ENCODE measurements at regions not wholly inside any gene's neighbourhood (a gene's known extent, or its start where the extent isn't known, plus 50 kb on each side); places are given as distances from the start of the nearest gene placed in this dataset.
A peak's percentile ranks its signal among the peaks of the same experiment; 100 is the strongest.

- no peaks in the 10 kb centered on the region for H3K23me2 ChIP-seq (ENCODE audit: insufficient read length, low read depth, low read length, poor library complexity, severe bottlenecking)
- H3T11ph ChIP-seq (ENCODE audit: low read length): no peak overlapping the region
- H2AFZ ChIP-seq (ENCODE audit: low read length): no peak overlapping the region
- no peak overlapping the region for H2BK12ac ChIP-seq (ENCODE audit: insufficient read length, low read depth, low read length)
- no peak overlapping the region for H3K27ac ChIP-seq (ENCODE audit: insufficient read length, low read depth, low read length)
- H2BK5ac ChIP-seq (ENCODE audit: insufficient read length, low read length): no peak overlapping the region
- Mint-ChIP-seq H3K9me3 (no peaks in the 10 kb centered on the region), H3K27ac (peak overlapping the region in 2 of 3 experiments; percentile 62 to 90; a peak in 3 of 7 replicates), H3K36me3 (ENCODE audit: insufficient read depth in 1 of 3, low read depth in 3 of 3) (peaks cover 0 to 1% (median 0%) of the 10 kb centered on the region in 3 experiments; a peak in 1 of 7 replicates), H3K27me3 (ENCODE audit: low read depth) (no peaks in the 10 kb centered on the region), H3K4me3 (no peak overlapping the region), H3K4me1 (peaks cover 8 to 13% of the 10 kb centered on the region in 2 experiments)
- no peak overlapping the region for H4K91ac ChIP-seq (ENCODE audit: insufficient read length, low read depth, low read length)
- no peak for DNase-seq
- H3K9me3 ChIP-seq (ENCODE audit: control insufficient read depth, low read depth, low read length): no peaks in the 10 kb centered on the region
- H3K4me1 ChIP-seq (ENCODE audit: insufficient read depth, low read length): no peaks in the 10 kb centered on the region
- H3K27me3 ChIP-seq (ENCODE audit: insufficient read depth, low read length): no peaks in the 10 kb centered on the region
- no peak overlapping the region for H3K4me2 ChIP-seq (ENCODE audit: insufficient read depth, insufficient read length, low read length)
- no peaks in the 10 kb centered on the region for H4K20me1 ChIP-seq (ENCODE audit: control insufficient read depth, insufficient read depth, insufficient read length)
- H4K8ac ChIP-seq (replicated peaks; ENCODE audit: insufficient read length, low read depth, low read length): no peak overlapping the region
- no peak overlapping the region for H3K56ac ChIP-seq (ENCODE audit: insufficient read length, low read depth, low read length)
- H2BK15ac ChIP-seq (ENCODE audit: low read depth, low read length): no peak overlapping the region
- H3K4ac ChIP-seq (ENCODE audit: low read depth, low read length): no peak overlapping the region
- H2BK20ac ChIP-seq (ENCODE audit: low read depth, low read length, poor library complexity, severe bottlenecking): no peak overlapping the region
- no CpG with 5 or more reads among the region's 3 CpGs for WGBS (ENCODE audit: extremely low coverage, insufficient read length, low lambda C conversion rate)
- H3K79me2 ChIP-seq (ENCODE audit: insufficient read depth, low read length): no peaks in the 10 kb centered on the region
- no peak overlapping the region for H4K5ac ChIP-seq (ENCODE audit: insufficient read length, low read depth, low read length)
- H2BK120ac ChIP-seq (ENCODE audit: low read depth, low read length, poor library complexity, severe bottlenecking): no peak overlapping the region
- no peak overlapping the region for H3K14ac ChIP-seq (ENCODE audit: insufficient read depth, low read length)
- no peaks in the 10 kb centered on the region for H3K79me1 ChIP-seq (ENCODE audit: insufficient read depth, low read depth, low read length, poor library complexity, severe bottlenecking)
- TF ChIP-seq, protein P1, sequence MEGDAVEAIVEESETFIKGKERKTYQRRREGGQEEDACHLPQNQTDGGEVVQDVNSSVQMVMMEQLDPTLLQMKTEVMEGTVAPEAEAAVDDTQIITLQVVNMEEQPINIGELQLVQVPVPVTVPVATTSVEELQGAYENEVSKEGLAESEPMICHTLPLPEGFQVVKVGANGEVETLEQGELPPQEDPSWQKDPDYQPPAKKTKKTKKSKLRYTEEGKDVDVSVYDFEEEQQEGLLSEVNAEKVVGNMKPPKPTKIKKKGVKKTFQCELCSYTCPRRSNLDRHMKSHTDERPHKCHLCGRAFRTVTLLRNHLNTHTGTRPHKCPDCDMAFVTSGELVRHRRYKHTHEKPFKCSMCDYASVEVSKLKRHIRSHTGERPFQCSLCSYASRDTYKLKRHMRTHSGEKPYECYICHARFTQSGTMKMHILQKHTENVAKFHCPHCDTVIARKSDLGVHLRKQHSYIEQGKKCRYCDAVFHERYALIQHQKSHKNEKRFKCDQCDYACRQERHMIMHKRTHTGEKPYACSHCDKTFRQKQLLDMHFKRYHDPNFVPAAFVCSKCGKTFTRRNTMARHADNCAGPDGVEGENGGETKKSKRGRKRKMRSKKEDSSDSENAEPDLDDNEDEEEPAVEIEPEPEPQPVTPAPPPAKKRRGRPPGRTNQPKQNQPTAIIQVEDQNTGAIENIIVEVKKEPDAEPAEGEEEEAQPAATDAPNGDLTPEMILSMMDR (conservative IDR thresholded peaks at IDR 0.05): no peak
- no peak overlapping the region for H3K23ac ChIP-seq (ENCODE audit: insufficient read length, low read depth, low read length)
- H2AK5ac ChIP-seq (ENCODE audit: insufficient read length, low read length): no peak overlapping the region
- H3K9ac ChIP-seq (ENCODE audit: extremely low read depth, insufficient read length, low read length): no peak overlapping the region
- H3K18ac ChIP-seq (ENCODE audit: insufficient read length, low read depth, low read length): no peak overlapping the region
These were observed 489.5 kb downstream of the CBLN4 start for GRCh38 chr20:55515832-55516231.

Data from H9 (cell line).